ENCODE measurements at regions not wholly inside any gene's neighbourhood (a gene's known extent, or its start where the extent isn't known, plus 50 kb on each side); places are given as distances from the start of the nearest gene placed in this dataset.

DNA sequence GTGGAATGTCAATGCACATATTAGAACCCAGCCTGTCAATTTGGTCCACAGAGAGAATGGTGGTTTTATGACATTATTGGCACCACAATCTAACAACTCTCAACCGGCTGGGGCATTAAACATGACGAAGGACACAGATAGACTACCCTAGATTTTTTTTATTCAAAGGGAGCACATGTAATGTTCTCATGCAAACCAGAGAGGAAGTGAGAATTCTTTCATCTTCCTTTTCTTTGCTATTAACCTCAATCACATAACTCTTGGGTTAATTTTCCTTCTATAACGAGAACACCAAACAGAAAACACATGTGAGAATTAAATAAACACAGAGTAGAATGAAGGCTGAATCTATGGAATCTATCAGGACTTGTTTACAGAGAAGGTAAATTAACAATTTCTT lies 94.9 kb upstream of the TNC start:
- Histone ChIP-seq H3K27me3 (peaks cover 0 to 4% (median 0%) of the 10 kb centered on the region in 7 donors), H3K36me3 (no peaks in the 10 kb centered on the region), H3K27ac (no peak overlapping the region), H3K4me1 (peaks cover 0 to 20% (median 4%) of the 10 kb centered on the region in 9 donors), H3K9me3 (no peaks in the 10 kb centered on the region), H3K4me3 (no peak overlapping the region)
- DNase-seq (no peak), ATAC-seq (no peak)
- intact Hi-C loops (cut with DNase I), result loop anchor here in 1 of 10 donors (10.0 kb wide), 1 partner anchor 312 kb away; no protein-coding TSS in a partner anchor
- 77 to 81% methylated on average over 3 of the region's 3 CpGs for WGBS, 2 donors
- TF ChIP-seq, protein P1, sequence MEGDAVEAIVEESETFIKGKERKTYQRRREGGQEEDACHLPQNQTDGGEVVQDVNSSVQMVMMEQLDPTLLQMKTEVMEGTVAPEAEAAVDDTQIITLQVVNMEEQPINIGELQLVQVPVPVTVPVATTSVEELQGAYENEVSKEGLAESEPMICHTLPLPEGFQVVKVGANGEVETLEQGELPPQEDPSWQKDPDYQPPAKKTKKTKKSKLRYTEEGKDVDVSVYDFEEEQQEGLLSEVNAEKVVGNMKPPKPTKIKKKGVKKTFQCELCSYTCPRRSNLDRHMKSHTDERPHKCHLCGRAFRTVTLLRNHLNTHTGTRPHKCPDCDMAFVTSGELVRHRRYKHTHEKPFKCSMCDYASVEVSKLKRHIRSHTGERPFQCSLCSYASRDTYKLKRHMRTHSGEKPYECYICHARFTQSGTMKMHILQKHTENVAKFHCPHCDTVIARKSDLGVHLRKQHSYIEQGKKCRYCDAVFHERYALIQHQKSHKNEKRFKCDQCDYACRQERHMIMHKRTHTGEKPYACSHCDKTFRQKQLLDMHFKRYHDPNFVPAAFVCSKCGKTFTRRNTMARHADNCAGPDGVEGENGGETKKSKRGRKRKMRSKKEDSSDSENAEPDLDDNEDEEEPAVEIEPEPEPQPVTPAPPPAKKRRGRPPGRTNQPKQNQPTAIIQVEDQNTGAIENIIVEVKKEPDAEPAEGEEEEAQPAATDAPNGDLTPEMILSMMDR (IDR thresholded peaks at IDR 0.05), result no peak

DNA sequence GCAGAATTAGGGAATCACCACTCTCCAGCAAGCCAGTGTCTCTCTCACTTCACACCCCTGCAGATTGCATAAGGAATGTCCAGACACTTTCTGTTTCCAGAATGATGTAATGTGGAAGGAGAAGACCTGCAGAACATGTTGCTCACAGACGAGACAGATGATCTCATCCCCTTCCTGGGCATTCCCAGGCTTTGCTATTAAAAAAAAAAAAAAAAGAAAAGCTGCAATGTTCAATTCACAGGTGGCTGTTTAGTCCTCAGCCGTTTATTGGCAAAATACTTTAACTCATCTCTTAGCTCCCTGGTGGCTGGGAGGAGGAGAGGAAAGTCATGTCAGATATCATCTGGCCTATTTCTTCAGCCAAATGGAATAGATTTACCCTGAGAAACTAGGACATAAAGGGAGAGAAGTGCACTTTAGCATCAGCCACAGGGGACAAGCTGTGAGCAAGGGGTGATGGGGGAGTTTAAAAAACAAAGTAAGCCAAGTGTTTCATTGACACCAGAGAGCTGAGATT lies 95.9 kb upstream of the TNC start:
- WGBS, 2 donors, result 18 to 20% methylated on average over 2 of the region's 2 CpGs

DNA sequence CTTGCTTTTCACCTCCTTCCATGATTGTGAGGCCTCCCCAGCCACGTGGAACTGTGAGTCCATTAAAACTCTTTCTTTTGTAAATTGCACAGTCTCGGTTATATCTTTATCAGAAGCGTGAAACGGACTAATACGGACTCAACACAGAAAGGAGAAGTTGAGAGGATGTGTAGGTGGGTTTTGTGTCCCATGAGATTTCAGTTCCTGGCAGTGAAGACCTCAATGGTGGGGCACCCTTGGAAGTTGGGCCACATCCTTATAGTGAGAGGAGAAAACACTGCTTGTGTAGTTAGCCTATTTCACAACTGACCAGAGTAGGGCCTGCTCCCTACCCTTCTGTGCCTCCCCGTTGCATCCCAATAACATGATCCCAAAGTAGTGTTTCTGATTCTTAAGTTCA lies 98.9 kb upstream of the TNC start:
- Histone ChIP-seq H3K27me3 (peaks cover 0 to 4% (median 0%) of the 10 kb centered on the region in 7 donors), H3K9me3 (no peaks in the 10 kb centered on the region), H3K4me3 (no peak overlapping the region), H3K4me1 (peaks cover 0 to 15% (median 4%) of the 10 kb centered on the region in 9 donors), H3K36me3 (no peaks in the 10 kb centered on the region), H3K27ac (no peak overlapping the region)
- WGBS, 2 donors, result 85 to 87% methylated on average over 6 of the region's 6 CpGs
- DNase-seq (no peak), ATAC-seq (no peak)
- intact Hi-C loops (cut with DNase I), result loop anchor here in 1 of 10 donors (10.0 kb wide), 1 partner anchor 308 kb away; no protein-coding TSS in a partner anchor
- TF ChIP-seq, protein P1 (IDR thresholded peaks at IDR 0.05), result no peak

More for the DNA sequence above, 95.9 kb upstream of the TNC start:
- DNase-seq, result peak in 1 of 2 donors; percentile 9
- peak in 7 of 8 donors; percentile 44 to 93 (median 86) for ATAC-seq
- Histone ChIP-seq H3K4me1 (peaks cover 0 to 20% (median 4%) of the 10 kb centered on the region in 9 donors), H3K36me3 (no peaks in the 10 kb centered on the region), H3K9me3 (no peaks in the 10 kb centered on the region), H3K4me3 (no peak overlapping the region), H3K27ac (no peak overlapping the region), H3K27me3 (peaks cover 0 to 4% (median 0%) of the 10 kb centered on the region in 7 donors)
- TF ChIP-seq, protein P1 (IDR thresholded peaks at IDR 0.05), result no peak
- intact Hi-C loops (cut with DNase I), result loop anchor here in 1 of 10 donors (10.0 kb wide), 1 partner anchor 311 kb away; no protein-coding TSS in a partner anchor

DNA sequence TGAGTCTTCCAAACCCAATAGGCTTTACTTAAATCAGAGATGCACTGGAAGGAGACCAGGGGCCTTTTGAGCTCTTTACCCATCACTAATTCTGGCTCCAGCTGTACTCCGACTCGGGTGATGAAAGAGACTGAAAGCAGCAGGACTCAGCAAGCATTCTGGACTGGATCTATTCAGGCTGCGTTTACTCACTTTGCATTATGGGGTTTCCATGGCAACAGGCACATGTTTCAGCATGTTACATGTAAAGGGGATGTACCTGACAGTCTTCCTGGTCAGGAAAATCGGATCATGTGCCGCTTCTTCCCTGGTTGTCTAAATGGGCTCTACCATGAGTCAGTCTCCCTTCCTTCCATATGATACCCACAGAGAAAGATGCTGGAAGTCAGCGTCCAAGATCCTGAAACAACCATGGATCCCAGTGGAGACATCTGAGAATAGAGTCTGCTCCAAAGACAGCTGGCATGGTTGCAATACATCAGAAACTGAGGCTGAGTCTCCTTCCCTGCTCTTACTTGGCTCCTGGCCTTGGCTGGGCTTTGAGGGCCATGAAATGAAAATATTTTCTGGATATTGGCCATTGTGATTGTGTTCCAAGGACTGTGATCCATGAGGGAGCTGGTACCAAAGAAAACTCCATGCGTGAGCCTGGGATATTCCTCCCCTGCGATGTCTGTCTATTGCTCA lies 102.5 kb upstream of the TNC start:
- H3K4me3 ChIP-seq, result no peak overlapping the region
- no peaks in the 10 kb centered on the region for H3K4me1 ChIP-seq
- H3K36me3 ChIP-seq, result no peaks in the 10 kb centered on the region
- TF ChIP-seq, protein P1 (IDR thresholded peaks at IDR 0.05), result no peak
- H3K27me3 ChIP-seq, result peaks cover 0 to 4% (median 0%) of the 10 kb centered on the region in 7 donors
- H3K9me3 ChIP-seq, result no peaks in the 10 kb centered on the region
- no peak for DNase-seq
- WGBS, 2 donors, result 79 to 80% methylated on average over 8 of the region's 8 CpGs
- ATAC-seq, result no peak
- intact Hi-C loops (cut with DNase I), result loop anchor here in 1 of 10 donors (10.0 kb wide), 1 partner anchor 54 kb away; no protein-coding TSS in a partner anchor
- H3K27ac ChIP-seq, result no peak overlapping the region
